ENCODE measurements at regions not wholly inside any gene's neighbourhood (a gene's known extent, or its start where the extent isn't known, plus 50 kb on each side); places are given as distances from the start of the nearest gene placed in this dataset.
"Not testable (repeated sequence)": the region's sequence is repeated elsewhere in the genome, so short reads cannot be mapped to it uniquely, and the experiment has no call there.

GRCh38 chr4:121616449-121616848 lies 80.3 kb downstream of the ANXA5 start:
- DNase-seq; H3K27me3 ChIP-seq (ENCODE audit: control insufficient read depth, insufficient read depth); H3K9me3 ChIP-seq (ENCODE audit: control insufficient read depth, low read length); H3K27ac ChIP-seq (ENCODE audit: low read length); H3K4me1 ChIP-seq (ENCODE audit: control insufficient read depth, insufficient read depth, low read length); intact Hi-C loops (cut with DNase I); H3K4me3 ChIP-seq (ENCODE audit: low read length); ATAC-seq: not testable (repeated sequence)
- 79% methylated on average over 6 of the region's 6 CpGs for WGBS

- ATAC-seq: no peak
- no peaks in the 10 kb centered on the region for H3K27me3 ChIP-seq (ENCODE audit: control insufficient read depth, insufficient read depth)
- DNase-seq: no peak
- H3K27ac ChIP-seq (ENCODE audit: low read length): no peak overlapping the region
- no peaks in the 10 kb centered on the region for H3K9me3 ChIP-seq (ENCODE audit: control insufficient read depth, low read length)
- intact Hi-C loops (cut with DNase I): no loop called here
- H3K4me3 ChIP-seq (ENCODE audit: low read length): no peak overlapping the region
- no peaks in the 10 kb centered on the region for H3K4me1 ChIP-seq (ENCODE audit: control insufficient read depth, insufficient read depth, low read length)
These were observed 82.7 kb downstream of the ANXA5 start for GRCh38 chr4:121614101-121614500.

- H3K27ac ChIP-seq (ENCODE audit: low read length): no peak overlapping the region
- intact Hi-C loops (cut with DNase I): no loop called here
- no peaks in the 10 kb centered on the region for H3K9me3 ChIP-seq (ENCODE audit: control insufficient read depth, low read length)
- ATAC-seq (no peak), DNase-seq (no peak)
- H3K4me1 ChIP-seq (ENCODE audit: control insufficient read depth, insufficient read depth, low read length): no peaks in the 10 kb centered on the region
- 21% methylated on average over 3 of the region's 3 CpGs for WGBS
- H3K4me3 ChIP-seq (ENCODE audit: low read length): no peak overlapping the region
- no peaks in the 10 kb centered on the region for H3K27me3 ChIP-seq (ENCODE audit: control insufficient read depth, insufficient read depth)
These were observed 97.7 kb downstream of the ANXA5 start for GRCh38 chr4:121599049-121599448.

- Histone ChIP-seq H3K4me3 (ENCODE audit: low read length) (no peak overlapping the region), H3K27ac (ENCODE audit: low read length) (no peak overlapping the region), H3K4me1 (ENCODE audit: control insufficient read depth, insufficient read depth, low read length) (no peaks in the 10 kb centered on the region), H3K9me3 (ENCODE audit: control insufficient read depth, low read length) (no peaks in the 10 kb centered on the region), H3K27me3 (ENCODE audit: control insufficient read depth, insufficient read depth) (no peaks in the 10 kb centered on the region)
- DNase-seq (no peak), ATAC-seq (no peak)
- intact Hi-C loops (cut with DNase I): no loop called here
- WGBS: 66% methylated on average over 2 of the region's 2 CpGs
These were observed 99.3 kb downstream of the ANXA5 start for GRCh38 chr4:121597346-121597934.

- intact Hi-C loops (cut with DNase I): no loop called here
- H3K4me1 ChIP-seq (ENCODE audit: control insufficient read depth, insufficient read depth, low read length): no peaks in the 10 kb centered on the region
- 59% methylated on average over 3 of the region's 3 CpGs for WGBS
- H3K9me3 ChIP-seq (ENCODE audit: control insufficient read depth, low read length): no peaks in the 10 kb centered on the region
- ATAC-seq (peak; percentile 92 to 98), DNase-seq (peak in 1 of 3 donors; percentile 14)
- H3K27ac ChIP-seq (ENCODE audit: low read length): no peak overlapping the region
- H3K4me3 ChIP-seq (ENCODE audit: low read length): no peak overlapping the region
- H3K27me3 ChIP-seq (ENCODE audit: control insufficient read depth, insufficient read depth): no peaks in the 10 kb centered on the region
These were observed 101.8 kb downstream of the ANXA5 start for GRCh38 chr4:121594796-121595526.

- ATAC-seq (no peak), DNase-seq (no peak)
- no peaks in the 10 kb centered on the region for H3K27me3 ChIP-seq (ENCODE audit: control insufficient read depth, insufficient read depth)
- H3K4me3 ChIP-seq (ENCODE audit: low read length): no peak overlapping the region
- intact Hi-C loops (cut with DNase I): no loop called here
- H3K4me1 ChIP-seq (ENCODE audit: control insufficient read depth, insufficient read depth, low read length): no peaks in the 10 kb centered on the region
- no peaks in the 10 kb centered on the region for H3K9me3 ChIP-seq (ENCODE audit: control insufficient read depth, low read length)
- no peak overlapping the region for H3K27ac ChIP-seq (ENCODE audit: low read length)
These were observed 103.0 kb downstream of the ANXA5 start for GRCh38 chr4:121593760-121594159.

GRCh38 chr4:121592257-121592656 lies 104.5 kb downstream of the ANXA5 start:
- H3K4me3 ChIP-seq (ENCODE audit: low read length); H3K27me3 ChIP-seq (ENCODE audit: control insufficient read depth, insufficient read depth); DNase-seq; H3K4me1 ChIP-seq (ENCODE audit: control insufficient read depth, insufficient read depth, low read length); H3K9me3 ChIP-seq (ENCODE audit: control insufficient read depth, low read length); H3K27ac ChIP-seq (ENCODE audit: low read length); intact Hi-C loops (cut with DNase I); ATAC-seq: not testable (repeated sequence)
- 75% methylated on average over 3 of the region's 3 CpGs for WGBS

GRCh38 chr4:121584836-121585235 lies 111.9 kb downstream of the ANXA5 start:
- DNase-seq (no peak), ATAC-seq (no peak)
- Histone ChIP-seq H3K27me3 (ENCODE audit: control insufficient read depth, insufficient read depth) (no peaks in the 10 kb centered on the region), H3K4me3 (ENCODE audit: low read length) (no peak overlapping the region), H3K27ac (ENCODE audit: low read length) (no peak overlapping the region), H3K9me3 (ENCODE audit: control insufficient read depth, low read length) (no peaks in the 10 kb centered on the region), H3K4me1 (ENCODE audit: control insufficient read depth, insufficient read depth, low read length) (no peaks in the 10 kb centered on the region)
- intact Hi-C loops (cut with DNase I): no loop called here
- 78% methylated on average over 1 of the region's 1 CpG for WGBS

- ATAC-seq (no peak), DNase-seq (no peak)
- no peaks in the 10 kb centered on the region for H3K27me3 ChIP-seq (ENCODE audit: control insufficient read depth, insufficient read depth)
- H3K9me3 ChIP-seq (ENCODE audit: control insufficient read depth, low read length): no peaks in the 10 kb centered on the region
- H3K27ac ChIP-seq (ENCODE audit: low read length): no peak overlapping the region
- no peak overlapping the region for H3K4me3 ChIP-seq (ENCODE audit: low read length)
- intact Hi-C loops (cut with DNase I): no loop called here
- 89% methylated on average over 3 of the region's 3 CpGs for WGBS
- H3K4me1 ChIP-seq (ENCODE audit: control insufficient read depth, insufficient read depth, low read length): no peaks in the 10 kb centered on the region
These were observed 113.4 kb downstream of the ANXA5 start for GRCh38 chr4:121583396-121583795.

- H3K27ac ChIP-seq (ENCODE audit: low read length): no peak overlapping the region
- no peak overlapping the region for H3K4me3 ChIP-seq (ENCODE audit: low read length)
- DNase-seq (no peak), ATAC-seq (no peak)
- intact Hi-C loops (cut with DNase I): no loop called here
- H3K9me3 ChIP-seq (ENCODE audit: control insufficient read depth, low read length): no peaks in the 10 kb centered on the region
- H3K4me1 ChIP-seq (ENCODE audit: control insufficient read depth, insufficient read depth, low read length): no peaks in the 10 kb centered on the region
- H3K27me3 ChIP-seq (ENCODE audit: control insufficient read depth, insufficient read depth): no peaks in the 10 kb centered on the region
These were observed 114.5 kb downstream of the ANXA5 start for GRCh38 chr4:121582296-121582695.

GRCh38 chr4:121575392-121575791 lies 121.4 kb downstream of the ANXA5 start:
- intact Hi-C loops (cut with DNase I); H3K27me3 ChIP-seq (ENCODE audit: control insufficient read depth, insufficient read depth); H3K4me1 ChIP-seq (ENCODE audit: control insufficient read depth, insufficient read depth, low read length); H3K9me3 ChIP-seq (ENCODE audit: control insufficient read depth, low read length); ATAC-seq; H3K27ac ChIP-seq (ENCODE audit: low read length); H3K4me3 ChIP-seq (ENCODE audit: low read length); DNase-seq: not testable (repeated sequence)
- WGBS: 95% methylated on average over 3 of the region's 3 CpGs

- Histone ChIP-seq H3K4me3 (ENCODE audit: low read length) (no peak overlapping the region), H3K27me3 (ENCODE audit: control insufficient read depth, insufficient read depth) (no peaks in the 10 kb centered on the region), H3K27ac (ENCODE audit: low read length) (no peak overlapping the region), H3K9me3 (ENCODE audit: control insufficient read depth, low read length) (no peaks in the 10 kb centered on the region), H3K4me1 (ENCODE audit: control insufficient read depth, insufficient read depth, low read length) (no peaks in the 10 kb centered on the region)
- ATAC-seq (no peak), DNase-seq (no peak)
- intact Hi-C loops (cut with DNase I): no loop called here
These were observed 122.2 kb downstream of the ANXA5 start for GRCh38 chr4:121574618-121575017.

Measured in right cardiac atrium (tissue), 5 donors.